Hepatocyte (in vitro differentiated cells): ENCODE measurements at regions not wholly inside any gene's neighbourhood (a gene's known extent, or its start where the extent isn't known, plus 50 kb on each side); places are given as distances from the start of the nearest gene placed in this dataset.

Experiments
- CTCF ChIP-seq: fragments of 200-600 bp; sonication (generic); IDR thresholded peaks from 2 replicates; pipeline ENCODE4 v1.5.1; 2016; ENCODE audit warnings: antibody characterized with exemption, mild to moderate bottlenecking; ENCODE audit not compliant: poor library complexity
- EZH2 ChIP-seq: fragments of 200-600 bp; sonication (generic); IDR thresholded peaks from 2 replicates; pipeline ENCODE4 v1.6.1; 2016; ENCODE audit warnings: antibody characterized with exemption, mild to moderate bottlenecking, borderline replicate concordance

- TF ChIP-seq CTCF (no peak), EZH2 (no peak)
These were observed 167.2 kb downstream of the FAT3 start for GRCh38 chr11:92391808-92392207.
